HG02759 (cell line): ENCODE measurements at regions not wholly inside any gene's neighbourhood (a gene's known extent, or its start where the extent isn't known, plus 50 kb on each side); places are given as distances from the start of the nearest gene placed in this dataset.

Source experiments
- ATAC-seq: cut with Tn5 transposase; IDR thresholded peaks from one replicate; pipeline ENCODE4 v1.9.1; 2021; ENCODE audit warnings: mild to moderate bottlenecking, moderate library complexity; ENCODE audit not compliant: unreplicated experiment

DNA sequence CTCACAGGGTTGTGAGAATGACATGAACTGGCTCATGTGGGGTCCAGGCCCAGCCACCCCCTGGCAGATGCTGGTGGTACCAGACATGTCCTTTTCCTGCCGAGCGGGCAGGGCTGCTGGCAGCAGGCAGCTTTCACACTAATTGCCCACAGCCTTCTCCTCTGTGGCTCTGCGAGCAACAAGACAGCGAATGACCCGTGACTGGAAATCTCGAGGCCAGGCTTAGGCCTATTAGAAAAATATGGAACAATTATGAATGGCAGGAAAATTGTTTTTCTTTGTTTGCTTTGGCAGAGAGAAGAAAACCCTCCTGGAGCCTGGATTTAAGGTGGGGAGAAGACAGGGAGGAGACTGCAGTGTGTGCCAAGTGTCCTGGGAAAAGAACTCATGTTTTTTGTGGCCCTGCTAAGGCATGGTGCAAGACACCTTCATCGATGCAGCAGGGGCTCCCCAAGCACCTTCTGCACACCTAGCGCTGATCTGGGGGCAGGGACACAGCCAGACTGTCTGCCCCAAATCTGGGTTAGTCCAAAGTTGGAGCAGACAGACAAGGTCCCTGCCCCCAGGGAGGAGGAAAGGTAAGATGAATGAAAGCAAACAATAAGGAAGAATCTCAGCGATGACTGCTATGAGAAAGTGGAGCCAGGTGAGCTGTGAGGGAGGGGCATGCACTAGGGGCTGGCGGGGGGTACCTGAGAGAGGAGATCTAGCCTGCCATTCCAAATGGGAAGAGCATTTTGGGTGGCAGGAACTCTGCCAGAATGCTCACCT, 193.8 kb upstream of the TLE3 start:
- ATAC-seq: no peak

DNA sequence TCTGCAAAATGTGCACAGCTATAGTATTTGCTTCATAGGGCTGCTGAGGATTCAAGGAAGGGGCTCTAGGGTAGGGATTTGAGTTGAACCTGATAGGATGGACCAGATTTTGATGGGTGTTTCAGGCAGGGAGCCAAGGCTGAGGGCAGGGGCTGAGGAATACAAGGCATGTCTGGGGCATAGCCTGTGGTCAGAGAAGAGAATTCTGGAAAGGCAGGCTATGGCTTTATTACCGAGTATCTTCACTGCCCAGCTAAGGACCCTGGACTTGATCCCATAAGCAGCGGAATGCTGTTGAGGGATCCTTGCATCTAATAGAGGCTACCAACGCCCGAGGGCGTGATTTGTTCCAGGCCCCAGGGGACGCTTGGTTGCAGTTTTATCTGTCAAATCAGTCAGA, 193.0 kb upstream of the TLE3 start:
- no peak for ATAC-seq

DNA sequence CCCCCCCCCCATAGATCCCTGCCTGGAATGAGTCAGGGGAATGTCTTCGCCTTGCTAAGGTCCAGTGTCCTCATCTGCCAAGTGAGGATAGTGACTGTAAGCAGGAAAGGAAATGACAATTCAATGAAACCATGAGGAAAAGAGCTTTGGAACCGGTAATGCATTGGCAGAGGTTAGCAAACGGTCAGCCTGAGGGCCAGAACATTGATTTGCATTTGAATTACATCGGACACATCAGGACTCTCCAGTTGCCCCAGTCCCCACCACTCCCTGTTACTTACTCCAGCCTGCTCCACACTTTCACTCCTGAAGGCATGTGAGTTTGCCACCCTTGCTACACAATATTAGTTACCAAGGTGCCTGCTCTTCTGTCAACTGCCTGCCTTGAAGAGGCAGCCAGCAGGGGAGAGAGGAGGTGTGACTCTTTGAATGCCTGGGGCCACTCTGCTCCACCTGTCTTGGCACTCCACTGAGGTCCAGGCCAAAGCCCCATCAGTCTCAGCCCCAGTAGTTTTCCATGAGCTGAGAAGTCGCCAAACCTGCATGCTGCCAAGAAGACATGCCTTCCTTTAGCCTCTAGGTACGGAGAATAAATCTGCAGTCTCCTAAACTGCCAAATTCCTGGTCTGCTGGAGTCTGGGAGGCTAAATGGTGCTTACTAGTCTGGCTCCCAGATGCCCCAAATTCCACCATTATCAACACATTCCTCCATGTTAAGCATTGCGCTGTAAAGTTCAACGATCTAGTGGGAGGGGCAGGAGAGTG, 191.7 kb upstream of the TLE3 start:
- no peak for ATAC-seq

DNA sequence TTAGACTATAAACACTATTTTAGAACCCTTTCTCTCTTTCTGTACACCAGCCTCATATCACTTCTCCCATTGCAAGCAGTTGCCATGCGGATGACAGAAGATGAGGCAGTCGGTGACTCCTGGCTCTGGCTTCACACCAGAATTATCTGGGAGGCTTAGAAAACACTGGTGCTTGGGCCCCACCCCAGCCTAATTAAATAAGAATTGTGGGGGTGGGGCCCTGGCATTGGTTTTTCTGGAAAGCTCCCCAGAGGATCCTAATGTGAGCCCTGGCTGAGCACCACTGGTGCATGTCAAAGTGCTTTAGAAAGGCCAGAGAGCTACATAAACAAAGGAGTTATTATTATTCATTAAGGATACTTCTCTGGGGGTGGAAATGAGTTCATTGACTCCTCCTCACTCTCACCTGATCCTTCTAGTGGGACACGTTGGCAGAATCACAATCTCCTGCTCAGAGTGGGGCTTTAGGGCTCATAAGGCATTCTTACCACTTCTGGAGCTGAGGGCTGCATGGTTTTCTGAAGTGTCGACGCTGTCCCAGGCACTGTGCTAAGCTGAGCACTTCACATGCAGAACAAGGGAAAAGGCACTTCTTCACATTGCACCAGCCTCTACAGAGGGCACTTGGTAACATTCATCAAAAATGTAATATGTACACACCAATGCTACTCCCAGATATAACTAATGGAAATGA, 188.5 kb upstream of the TLE3 start:
- ATAC-seq: no peak

DNA sequence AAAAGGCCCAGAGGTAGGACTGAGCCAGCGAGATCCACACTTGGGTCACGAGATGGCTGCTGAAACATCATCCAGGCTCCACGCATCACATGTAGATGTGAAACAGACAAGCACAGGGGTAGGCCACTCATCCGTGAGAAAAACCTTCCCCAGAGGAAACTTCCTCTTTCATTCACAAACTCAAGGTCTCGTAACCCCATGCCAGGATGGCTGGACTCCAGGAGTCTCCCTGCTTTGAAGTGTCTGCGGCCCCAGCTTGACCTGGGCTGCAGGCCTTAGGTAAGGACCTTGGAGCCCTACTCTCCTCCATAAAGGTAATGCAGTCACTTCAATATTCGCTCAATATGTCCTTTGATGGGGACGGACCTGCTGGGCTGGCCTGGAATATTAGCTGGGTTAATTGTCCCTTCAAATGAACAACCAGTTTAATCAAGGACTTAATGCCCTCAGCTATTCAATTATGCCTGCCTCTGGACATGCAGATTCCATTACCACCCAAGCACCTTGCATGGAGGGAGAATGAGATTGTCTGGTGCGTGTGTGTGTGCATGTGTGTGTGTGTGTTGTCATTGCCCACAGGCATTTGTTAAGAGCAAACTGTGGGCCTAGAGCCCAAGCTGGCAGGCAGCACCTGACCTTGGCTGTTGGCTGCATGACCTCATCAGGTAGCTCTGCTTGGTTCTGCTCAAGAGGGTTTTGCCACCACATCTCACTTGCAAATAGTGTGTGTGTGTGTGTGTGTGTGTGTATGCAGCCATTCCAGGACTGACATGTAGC, 186.9 kb upstream of the TLE3 start:
- no peak for ATAC-seq

DNA sequence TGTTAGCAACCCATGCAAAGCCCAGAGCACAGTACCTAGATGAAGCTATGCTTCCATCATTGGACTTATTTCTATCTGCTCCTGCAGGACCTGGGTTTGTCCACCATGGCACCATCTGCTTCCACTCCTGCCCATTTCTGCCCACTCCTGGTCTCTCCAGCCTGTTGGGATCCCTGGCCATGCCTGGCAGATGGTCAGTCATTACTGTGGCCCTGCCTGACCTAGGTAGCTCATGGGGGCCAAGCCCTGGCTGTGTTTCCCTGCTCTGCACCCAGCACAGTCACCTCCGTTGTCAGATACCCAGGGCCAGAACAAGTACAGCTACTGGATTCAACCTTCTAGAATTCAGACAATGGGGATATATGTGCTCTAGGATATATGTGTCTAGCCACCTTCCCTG, 185.8 kb upstream of the TLE3 start:
- ATAC-seq: no peak

DNA sequence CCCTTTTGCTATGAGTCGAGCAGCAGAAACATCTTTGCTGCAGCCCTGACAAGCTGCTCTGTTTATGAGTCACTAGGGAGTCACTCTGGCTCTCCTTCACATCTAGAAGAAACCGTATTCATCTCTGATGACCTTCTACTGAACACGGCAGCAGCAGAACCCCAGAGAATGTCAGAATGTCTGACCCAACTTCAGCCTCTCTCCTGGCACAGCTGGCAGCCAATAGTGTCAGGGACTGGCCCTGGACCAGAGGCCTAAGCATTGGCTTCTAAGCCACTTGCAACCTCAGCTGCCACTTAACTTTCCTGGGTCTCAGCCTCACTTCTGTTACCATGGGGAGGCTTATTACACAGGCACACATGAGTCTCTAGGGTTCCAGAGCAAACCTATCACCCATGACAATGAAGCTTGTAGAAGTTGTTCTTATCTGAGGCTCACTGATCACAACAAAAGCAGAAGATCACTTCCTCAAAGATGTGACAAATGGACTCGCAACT, 184.1 kb upstream of the TLE3 start:
- no peak for ATAC-seq

DNA sequence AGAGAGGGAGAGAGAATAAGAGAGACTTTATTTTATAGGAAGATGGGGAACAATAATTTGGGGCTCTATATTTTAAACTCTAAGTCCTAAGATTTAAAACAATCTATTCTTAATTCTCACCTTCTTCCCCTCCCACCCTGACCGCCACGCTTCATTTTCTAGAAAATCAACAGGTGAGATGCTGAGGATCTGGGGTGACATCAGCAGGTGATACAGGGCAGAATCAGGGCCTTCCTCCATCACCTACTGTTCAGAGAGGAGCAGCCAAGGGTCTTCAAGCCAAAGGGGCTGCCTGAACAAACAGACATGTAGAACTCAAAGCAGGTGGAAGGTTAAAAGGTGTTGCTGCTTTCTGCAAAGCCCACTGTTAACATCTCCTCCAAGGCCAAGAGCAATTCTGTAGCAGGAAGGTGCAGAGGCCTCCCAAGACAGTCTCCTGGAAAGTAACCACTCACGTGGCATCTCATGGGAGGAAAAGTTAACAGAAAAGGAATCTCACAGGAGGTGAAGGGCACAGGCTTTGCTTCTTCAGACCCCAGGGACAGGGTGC, 183.6 kb upstream of the TLE3 start:
- ATAC-seq: no peak

DNA sequence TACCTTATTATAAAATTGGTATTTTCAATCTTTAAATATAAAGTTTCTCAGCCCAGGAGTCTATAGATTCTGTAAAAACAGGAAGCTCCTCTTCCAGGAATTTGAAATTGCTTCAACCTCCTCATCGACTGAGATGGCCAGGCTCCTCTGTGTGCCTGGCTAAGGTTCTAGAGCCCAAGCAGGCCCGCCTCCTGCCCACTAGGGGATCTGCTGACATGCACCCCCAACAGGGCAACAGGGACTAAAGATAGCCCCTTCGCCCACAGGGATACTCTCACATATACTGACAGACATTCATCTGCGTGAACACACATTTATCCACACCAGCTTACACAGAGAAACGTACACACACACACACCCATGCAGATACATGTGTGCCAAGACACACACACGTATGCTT, 183.1 kb upstream of the TLE3 start:
- no peak for ATAC-seq

DNA sequence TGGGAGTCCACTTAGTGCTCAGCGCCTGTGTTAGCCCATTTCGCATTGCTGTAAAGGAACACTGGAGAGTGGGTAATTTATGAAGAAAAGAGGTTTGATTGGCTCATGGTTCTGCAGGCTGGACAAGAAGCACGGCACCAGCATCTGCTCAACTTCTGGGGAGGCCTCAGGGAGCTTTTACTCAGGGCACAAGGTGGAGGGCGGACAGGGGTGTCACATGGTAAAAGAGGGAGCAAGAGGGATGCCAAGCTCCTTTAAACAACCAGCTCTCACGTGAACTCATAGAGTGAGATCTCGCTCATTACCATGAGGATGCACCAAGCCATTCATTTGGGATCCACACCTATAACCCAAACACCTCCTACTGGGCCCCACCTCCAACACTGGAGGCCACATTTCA, 181.4 kb upstream of the TLE3 start:
- ATAC-seq: no peak

DNA sequence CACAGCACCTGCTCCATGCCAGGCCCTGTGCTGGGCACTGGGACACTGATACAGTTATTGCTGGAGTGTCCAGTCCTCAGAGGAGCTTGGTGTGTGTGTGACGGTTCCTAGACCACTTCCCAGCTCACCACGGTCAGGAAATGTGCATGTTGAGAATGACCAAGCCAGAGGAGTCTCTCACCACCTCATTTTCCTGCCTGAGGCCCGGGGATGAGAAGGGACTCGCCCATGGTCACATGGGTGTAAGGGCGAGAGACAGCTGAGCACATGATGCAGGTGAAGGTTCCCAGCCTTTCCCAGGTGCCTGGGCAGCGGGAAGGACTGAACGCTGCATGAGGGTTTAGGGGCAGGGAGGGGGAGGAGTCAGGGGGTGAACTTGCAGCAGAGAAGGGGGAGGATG, 180.9 kb upstream of the TLE3 start:
- ATAC-seq: no peak

DNA sequence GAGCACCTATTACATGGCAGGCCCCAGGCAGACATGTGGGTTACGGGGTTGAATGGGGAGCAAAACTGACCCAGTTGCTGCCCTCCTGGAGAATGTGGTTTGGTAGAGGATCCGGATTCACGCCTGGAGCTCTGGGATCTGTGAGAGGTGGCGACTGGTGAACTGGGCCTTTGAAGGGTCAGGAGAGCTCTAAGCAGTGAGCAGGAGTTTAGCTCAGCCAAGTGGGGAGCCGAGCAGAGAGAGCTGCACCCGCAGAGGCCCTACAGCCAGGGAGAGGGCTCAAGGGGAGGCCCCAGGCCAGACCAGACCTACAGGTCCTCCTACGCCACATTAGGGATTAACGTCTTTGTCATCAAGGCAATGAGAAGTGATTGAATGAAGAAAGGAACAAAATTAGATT, 179.8 kb upstream of the TLE3 start:
- no peak for ATAC-seq

DNA sequence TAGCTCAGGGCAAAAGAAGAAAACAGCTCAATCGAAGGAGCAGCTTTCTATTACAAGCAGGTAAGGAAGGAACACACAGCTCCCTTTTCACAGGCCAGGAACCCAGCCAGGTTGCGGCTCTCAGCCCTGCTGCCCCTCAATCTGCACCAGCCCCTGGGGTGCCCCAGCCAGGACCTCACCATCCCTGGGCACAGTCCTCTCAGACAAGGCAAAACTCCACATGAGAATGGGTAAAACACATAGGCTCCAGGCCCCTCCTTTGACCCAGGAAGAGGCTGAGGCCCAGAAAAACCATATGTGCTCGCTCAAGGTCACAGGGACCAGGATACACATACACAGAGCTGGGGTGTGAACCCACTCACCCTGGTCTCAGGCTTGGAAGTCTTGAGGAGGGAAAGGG, 178.7 kb upstream of the TLE3 start:
- no peak for ATAC-seq

DNA sequence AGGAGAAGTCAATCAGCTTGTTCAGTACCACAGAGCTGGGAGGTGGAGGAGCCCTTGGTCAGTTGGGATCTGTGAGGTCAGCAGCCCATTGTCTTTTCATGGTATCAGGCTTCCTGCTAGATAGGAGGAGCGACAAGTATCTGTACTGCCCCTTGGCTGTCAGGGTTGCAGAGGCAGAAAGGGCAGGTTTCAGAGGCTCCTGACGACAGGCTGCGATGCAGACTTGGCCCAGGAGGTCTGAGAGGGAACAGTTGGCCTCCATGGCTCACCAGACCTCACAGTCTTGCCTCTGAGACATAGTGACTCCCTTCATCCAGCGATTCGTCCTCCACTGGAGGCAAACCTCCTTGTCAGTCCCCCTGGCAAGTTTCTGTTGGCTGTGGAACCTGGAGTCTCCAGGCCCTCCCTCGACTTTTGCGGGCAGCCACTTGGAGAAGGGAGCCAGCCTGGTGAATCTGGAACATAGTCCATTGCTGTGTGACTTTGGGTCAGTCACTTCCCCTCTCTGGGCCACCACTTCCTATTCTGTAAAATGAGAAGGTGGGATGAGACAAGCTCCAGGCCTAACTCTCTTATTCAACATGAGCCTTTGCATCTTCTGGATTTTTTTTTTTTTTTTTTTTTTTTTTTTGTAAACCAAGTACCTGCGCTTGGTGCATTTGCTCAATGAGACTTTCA, 177.9 kb upstream of the TLE3 start:
- ATAC-seq: no peak

DNA sequence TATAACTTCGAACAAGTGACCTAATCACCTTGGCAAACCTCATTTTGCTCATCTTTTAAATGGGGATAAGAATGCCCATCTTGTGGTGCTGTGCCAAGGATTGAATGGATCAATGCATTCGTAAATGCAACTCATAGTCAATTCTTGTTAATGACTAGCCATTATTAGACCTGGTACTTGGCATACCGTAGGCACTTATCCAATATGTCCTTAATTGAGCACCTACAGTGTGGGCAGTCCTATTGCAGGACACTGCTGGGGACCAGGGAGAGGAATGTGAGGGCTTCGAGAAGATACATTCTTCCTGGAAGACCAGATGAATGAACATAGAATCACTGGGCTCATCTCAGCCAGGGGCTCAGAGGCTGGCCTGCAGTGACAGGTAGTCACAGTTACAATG, 177.2 kb upstream of the TLE3 start:
- no peak for ATAC-seq

DNA sequence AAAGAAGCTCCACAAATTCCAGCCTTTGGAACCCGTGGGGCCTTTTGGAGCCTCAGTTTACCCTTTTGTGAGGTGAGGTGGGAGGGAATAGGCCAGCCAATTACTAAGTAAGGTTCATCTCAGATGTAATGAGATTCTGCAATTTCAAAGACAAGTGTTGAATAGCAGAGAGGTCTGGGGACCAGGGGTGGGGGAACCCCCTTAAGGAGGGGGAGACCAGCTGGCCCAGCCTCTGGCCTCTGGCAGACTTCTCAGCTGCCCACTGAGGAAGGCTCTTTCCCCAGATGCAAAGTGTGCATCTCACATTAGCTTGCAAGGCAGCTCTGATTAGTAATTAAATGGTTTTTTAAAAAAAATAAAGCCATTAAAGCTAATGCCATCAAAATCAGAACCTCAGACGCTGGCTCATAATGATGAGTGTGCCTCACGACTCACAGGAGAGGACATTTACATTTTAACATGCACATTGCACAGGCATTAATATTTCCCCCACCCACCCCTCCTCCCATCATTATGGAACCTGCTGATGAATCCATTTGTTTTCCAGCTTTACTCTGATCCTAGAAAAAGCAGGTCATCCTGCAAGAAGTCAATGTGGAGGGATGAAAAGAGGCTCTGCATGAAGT, 176.7 kb upstream of the TLE3 start:
- ATAC-seq: no peak

DNA sequence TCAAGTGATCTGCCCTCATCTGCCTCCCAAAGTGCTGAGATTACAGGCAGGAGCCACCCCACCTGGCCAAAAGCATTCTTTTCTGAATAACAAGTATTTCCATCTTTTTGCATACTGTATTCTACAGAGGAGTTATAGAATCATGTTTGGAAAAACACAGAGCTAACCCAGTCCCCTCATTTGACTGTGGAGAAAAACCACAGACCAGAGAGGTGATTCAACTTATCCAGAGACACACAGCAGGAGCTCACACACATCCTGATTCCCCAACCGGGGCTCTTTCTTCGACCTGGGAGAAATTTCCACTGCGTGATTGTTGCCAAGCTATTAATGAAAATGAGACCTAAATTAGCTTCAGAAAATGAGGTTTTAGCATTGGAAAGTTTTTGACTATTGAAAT, 176.1 kb upstream of the TLE3 start:
- ATAC-seq: no peak

DNA sequence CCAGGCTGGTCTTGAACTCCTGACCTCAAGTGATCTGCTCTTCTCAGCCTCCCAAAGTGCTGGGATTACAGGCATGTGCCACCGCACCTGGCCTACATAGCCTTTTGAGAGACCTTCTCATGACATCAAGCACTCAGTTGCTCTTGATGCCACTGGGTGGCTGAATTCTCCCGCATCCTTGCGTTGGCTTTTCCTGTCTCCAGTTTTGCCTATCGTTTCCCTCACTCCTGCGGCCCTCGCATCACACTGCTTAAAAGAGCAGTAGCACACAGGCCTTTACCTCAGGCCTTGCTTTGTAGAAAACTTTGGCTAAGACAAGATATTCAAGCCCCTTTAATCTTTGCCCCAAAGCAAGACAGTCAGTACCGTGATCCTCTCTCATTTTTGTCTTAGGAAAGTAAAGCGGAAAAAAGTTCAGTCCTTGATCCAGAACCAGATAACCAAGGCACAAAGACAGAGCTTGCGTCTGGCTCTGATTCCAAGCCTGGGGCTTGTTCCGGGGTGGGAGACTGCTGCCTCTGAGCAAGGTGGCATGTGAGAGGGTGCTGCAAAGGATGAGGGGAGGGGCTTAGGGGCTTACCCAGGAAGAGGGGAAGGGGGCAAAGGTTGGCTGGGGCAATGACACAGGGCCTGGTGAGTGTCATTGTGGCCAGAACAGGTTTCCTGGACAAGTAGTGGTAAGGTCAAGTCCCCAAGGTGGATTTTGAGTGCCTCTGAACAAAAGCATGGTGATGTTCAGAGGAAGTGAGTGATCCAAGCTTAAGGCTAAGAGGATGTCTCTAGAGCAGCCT, 175.0 kb upstream of the TLE3 start:
- ATAC-seq: no peak
